ENCODE measurements at regions not wholly inside any gene's neighbourhood (a gene's known extent, or its start where the extent isn't known, plus 50 kb on each side); places are given as distances from the start of the nearest gene placed in this dataset.

GRCh38 chr9:126198854-126199253 lies 127.8 kb upstream of the MVB12B start:
- no peak for ATAC-seq
- ChIA-PET CTCF (no interaction called here), SMC1A (ENCODE audit: uncharacterized antibody, unreplicated experiment) (no interaction called here)

GRCh38 chr9:126203313-126203712 lies 123.3 kb upstream of the MVB12B start:
- Histone ChIP-seq H3K27ac (ENCODE audit: control insufficient read depth, insufficient read depth) (no peak overlapping the region), H2AFZ (ENCODE audit: control insufficient read depth, low read depth, low read length) (no peak overlapping the region), H3K79me2 (ENCODE audit: control insufficient read depth, insufficient read depth, low read length) (no peaks in the 10 kb centered on the region), H3K27me3 (replicated peaks in 1 of 2; ENCODE audit: control insufficient read depth in 2 of 2, insufficient read depth in 2 of 2, low read length in 1 of 2) (peaks cover 0 to 2% of the 10 kb centered on the region in 2 experiments; a peak in 3 of 4 replicates), H3K4me1 (ENCODE audit: control insufficient read depth, insufficient read depth, low read length) (no peaks in the 10 kb centered on the region), H3K9me3 (replicated peaks; ENCODE audit: control insufficient read depth, insufficient read depth, low read length) (no peaks in the 10 kb centered on the region; the same call in 2 of the 3 replicates), H3K36me3 (ENCODE audit: control insufficient read depth in 2 of 2, insufficient read depth in 2 of 2, low read length in 1 of 2) (no peaks in the 10 kb centered on the region), H3K9ac (ENCODE audit: control insufficient read depth, insufficient read depth, low read length) (no peak overlapping the region), H3K4me2 (ENCODE audit: control insufficient read depth, insufficient read depth) (no peak overlapping the region), H4K20me1 (ENCODE audit: control insufficient read depth, insufficient read depth) (no peaks in the 10 kb centered on the region), H3K4me3 (no peak overlapping the region)
- POLR2A ChIA-PET: no interaction called here
- intact Hi-C loops (cut with micrococcal nuclease; ENCODE audit: unreplicated experiment): no loop called here
- no peak for DNase-seq (ENCODE audit: low read depth, low spot score)
- BruUV-seq (replicated peaks): no TSS peak
- no peak for FAIRE-seq
- TF ChIP-seq KDM1A (IDR thresholded peaks at IDR 0.05; ENCODE audit: borderline replicate concordance): no peak
- peak in 2 of 3 experiments; percentile 22 to 27; a peak in 2 of 6 replicates for TF ChIP-seq CTCF (IDR thresholded peaks at IDR 0.05 in 2 of 3, conservative IDR thresholded peaks at IDR 0.05 in 1 of 3; ENCODE audit: control insufficient read depth in 2 of 3, extremely low read depth in 1 of 3, insufficient read depth in 1 of 3, low read depth in 3 of 3, low read length in 3 of 3)
- CTCF ChIA-PET: no interaction called here
- RAD21 ChIA-PET (ENCODE audit: unreplicated experiment): no interaction called here
- in situ Hi-C loops (cut with MboI): no loop called here
- ATAC-seq: no peak
- WGBS (ENCODE audit: insufficient coverage, insufficient replicate concordance, low lambda C conversion rate, missing lambda C conversion rate): 72% methylated on average over 5 of the region's 5 CpGs
- SMC1A ChIA-PET (ENCODE audit: uncharacterized antibody, unreplicated experiment): interaction anchor here (0.9 kb wide), 1 partner anchor 9 kb away, joined by 4 read pairs; no protein-coding TSS in a partner anchor

More at GRCh38 chr9:126198854-126199253, 127.8 kb upstream of the MVB12B start:
- FAIRE-seq (no peak), DNase-seq (ENCODE audit: low read depth, low spot score) (no peak)
- POLR2A ChIA-PET: no interaction called here
- Histone ChIP-seq H3K27ac (ENCODE audit: control insufficient read depth, insufficient read depth) (no peak overlapping the region), H4K20me1 (ENCODE audit: control insufficient read depth, insufficient read depth) (no peaks in the 10 kb centered on the region), H3K79me2 (ENCODE audit: control insufficient read depth, insufficient read depth, low read length) (no peaks in the 10 kb centered on the region), H3K27me3 (replicated peaks in 1 of 2; ENCODE audit: control insufficient read depth in 2 of 2, insufficient read depth in 2 of 2, low read length in 1 of 2) (no peaks in the 10 kb centered on the region; a peak in 1 of 4 replicates), H3K9me3 (replicated peaks; ENCODE audit: control insufficient read depth, insufficient read depth, low read length) (no peaks in the 10 kb centered on the region; the same call in 2 of the 3 replicates), H3K9ac (ENCODE audit: control insufficient read depth, insufficient read depth, low read length) (no peak overlapping the region), H3K36me3 (ENCODE audit: control insufficient read depth in 2 of 2, insufficient read depth in 2 of 2, low read length in 1 of 2) (no peaks in the 10 kb centered on the region), H2AFZ (ENCODE audit: control insufficient read depth, low read depth, low read length) (no peak overlapping the region), H3K4me3 (no peak overlapping the region), H3K4me1 (ENCODE audit: control insufficient read depth, insufficient read depth, low read length) (no peaks in the 10 kb centered on the region), H3K4me2 (ENCODE audit: control insufficient read depth, insufficient read depth) (no peak overlapping the region)
- intact Hi-C loops (cut with micrococcal nuclease; ENCODE audit: unreplicated experiment): no loop called here
- TF ChIP-seq SMARCA5 (IDR thresholded peaks at IDR 0.05) (no peak), SPI1 (IDR thresholded peaks at IDR 0.05; ENCODE audit: borderline replicate concordance, insufficient read depth, low read depth, low read length) (peak; percentile 28; the same call in 1 of the 2 replicates)
- in situ Hi-C loops (cut with MboI): no loop called here
- 30% methylated on average over 4 of the region's 4 CpGs for WGBS (ENCODE audit: insufficient coverage, insufficient replicate concordance, low lambda C conversion rate, missing lambda C conversion rate)
- BruUV-seq (replicated peaks): no TSS peak
- RAD21 ChIA-PET (ENCODE audit: unreplicated experiment): no interaction called here

Data from GM12878 (cell line).